ENCODE measurements at regions not wholly inside any gene's neighbourhood (a gene's known extent, or its start where the extent isn't known, plus 50 kb on each side); places are given as distances from the start of the nearest gene placed in this dataset.

GRCh38 chr16:72422308-72422897 lies 250.4 kb upstream of the PMFBP1 start:
- H3K4me3 ChIP-seq, result no peak overlapping the region
- H3K79me2 ChIP-seq (ENCODE audit: control insufficient read depth, insufficient read depth, low read length), result no peaks in the 10 kb centered on the region
- no peak overlapping the region for H3K9ac ChIP-seq (ENCODE audit: insufficient read depth in 1 of 2, low read depth in 2 of 2, low read length in 2 of 2)
- BruUV-seq (replicated peaks), result no TSS peak
- intact Hi-C loops (cut with micrococcal nuclease) (no loop called here), in situ Hi-C loops (cut with MboI) (no loop called here)
- no peak for FAIRE-seq
- no peaks in the 10 kb centered on the region for H3K27me3 ChIP-seq (ENCODE audit: control insufficient read depth in 2 of 2, insufficient read depth in 2 of 2, low read length in 2 of 2)
- ChIA-PET POLR2A (interaction anchor here (1.0 kb wide), 1 partner anchor 10 kb away, joined by 3 read pairs; no protein-coding TSS in a partner anchor), CTCF (ENCODE audit: low intra/inter-chr PET ratio) (no interaction called here)
- 0% methylated on average over 1 of the region's 1 CpG for WGBS (ENCODE audit: insufficient coverage, low coverage, missing lambda C conversion rate)
- H3K9me3 ChIP-seq (replicated peaks; ENCODE audit: control insufficient read depth, insufficient read depth, low read depth, low read length), result no peaks in the 10 kb centered on the region
- DNase-seq (ENCODE audit: extremely low read depth in 1 of 4, low spot score in 3 of 4), result no peak
- no peaks in the 10 kb centered on the region for H4K20me1 ChIP-seq (replicated peaks; ENCODE audit: control insufficient read depth, insufficient read depth, low read length)
- peak; percentile 32; the same call in 1 of the 2 replicates for TF ChIP-seq ZNF316 (IDR thresholded peaks at IDR 0.05)
- no peak for TF ChIP-seq CAMTA2 (CRISPR knock-in tag; conservative IDR thresholded peaks at IDR 0.05)
- TF ChIP-seq NBN (IDR thresholded peaks at IDR 0.05; ENCODE audit: low read depth), result no peak
- no peak for TF ChIP-seq TEAD2 (tag; IDR thresholded peaks at IDR 0.05)
- TF ChIP-seq, protein P1, sequence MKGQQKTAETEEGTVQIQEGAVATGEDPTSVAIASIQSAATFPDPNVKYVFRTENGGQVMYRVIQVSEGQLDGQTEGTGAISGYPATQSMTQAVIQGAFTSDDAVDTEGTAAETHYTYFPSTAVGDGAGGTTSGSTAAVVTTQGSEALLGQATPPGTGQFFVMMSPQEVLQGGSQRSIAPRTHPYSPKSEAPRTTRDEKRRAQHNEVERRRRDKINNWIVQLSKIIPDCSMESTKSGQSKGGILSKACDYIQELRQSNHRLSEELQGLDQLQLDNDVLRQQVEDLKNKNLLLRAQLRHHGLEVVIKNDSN (CRISPR knock-in tag; IDR thresholded peaks at IDR 0.05), result no peak
- 0 out of 2 replicates have a peak, but pooled peaks have one; percentile 11 for TF ChIP-seq C11orf30 (IDR thresholded peaks at IDR 0.05; ENCODE audit: low read depth)
- TF ChIP-seq ZNF324 (CRISPR knock-in tag; IDR thresholded peaks at IDR 0.05), result peak; percentile 88
- no peak for TF ChIP-seq BRF1 (IDR thresholded peaks at IDR 0.05; ENCODE audit: borderline replicate concordance, extremely low read depth, insufficient read length)
- no peak for TF ChIP-seq ZFP30 (CRISPR knock-in tag; IDR thresholded peaks at IDR 0.05; ENCODE audit: borderline replicate concordance)
- no peak for TF ChIP-seq DPF2 (IDR thresholded peaks at IDR 0.05)
- H3K36me3 ChIP-seq (ENCODE audit: control insufficient read depth, insufficient read depth, low read length), result no peaks in the 10 kb centered on the region
- no peak for ATAC-seq
- H3K27ac ChIP-seq (ENCODE audit: extremely low read depth, low read depth, low read length), result no peak overlapping the region
- H2AFZ ChIP-seq (ENCODE audit: low read depth, low read length), result no peak overlapping the region
- H3K9me1 ChIP-seq (ENCODE audit: control insufficient read depth, insufficient read depth, low read length), result no peaks in the 10 kb centered on the region
- H3K4me2 ChIP-seq (ENCODE audit: insufficient read depth, low read length), result no peak overlapping the region
- no peaks in the 10 kb centered on the region for H3K4me1 ChIP-seq (replicated peaks in 1 of 2; ENCODE audit: control insufficient read depth in 2 of 2, insufficient read depth in 2 of 2, low read length in 2 of 2)

Measured in K562 (cell line).